Fibroblast of lung (primary cell): ENCODE measurements at regions not wholly inside any gene's neighbourhood (a gene's known extent, or its start where the extent isn't known, plus 50 kb on each side); places are given as distances from the start of the nearest gene placed in this dataset.

Source experiments
- CTCF ChIP-seq, 2 donors: IDR thresholded peaks in 1 of 2; conservative IDR thresholded peaks in 1 of 2; 1 replicate in 1 of 2; 2 replicates in 1 of 2; pipeline ENCODE4 v1.5.1; 2011 to 2012; ENCODE audit warnings: low read length in 2 of 2, control low read depth in 1 of 2, inconsistent platforms in 1 of 2, low read depth in 1 of 2, mild to moderate bottlenecking in 1 of 2
- EZH2 ChIP-seq: IDR thresholded peaks from 2 replicates; pipeline ENCODE4 v1.5.1; 2012; ENCODE audit warnings: low read length, control low read depth, mild to moderate bottlenecking; ENCODE audit errors: missing control alignments

GRCh38 chr10:8520382-8520781 lies 465.9 kb downstream of the GATA3 start:
- TF ChIP-seq CTCF (conservative IDR thresholded peaks at IDR 0.05 in 1 of 2, IDR thresholded peaks at IDR 0.05 in 1 of 2; ENCODE audit: low read depth in 1 of 2, low read length in 2 of 2) (no peak), EZH2 (no peak)
